GM12892 (cell line): ENCODE measurements at regions not wholly inside any gene's neighbourhood (a gene's known extent, or its start where the extent isn't known, plus 50 kb on each side); places are given as distances from the start of the nearest gene placed in this dataset.

Experiments used
- DNase-seq: peaks from one replicate; pipeline ENCODE4 v3.0.0; 2011; ENCODE audit not compliant: insufficient read length
- FAIRE-seq: peaks from 2 replicates; lab custom pipeline; 2011; peaks lifted over from hg19 to GRCh38; lab: Jason Lieb, UNC
- POLR2A ChIP-seq: IDR thresholded peaks from 2 replicates; pipeline ENCODE4 v1.6.1; 2011; ENCODE audit warnings: low read depth, low read length, control low read depth
- POLR2AphosphoS5 ChIP-seq: IDR thresholded peaks from 2 replicates; pipeline ENCODE4 v1.6.1; 2011; ENCODE audit warnings: low read depth, low read length, control low read depth
- TAF1 ChIP-seq: IDR thresholded peaks from 2 replicates; pipeline ENCODE4 v1.6.1; 2011; ENCODE audit warnings: low read depth, mild to moderate bottlenecking, control low read depth, low read length, borderline replicate concordance

DNA sequence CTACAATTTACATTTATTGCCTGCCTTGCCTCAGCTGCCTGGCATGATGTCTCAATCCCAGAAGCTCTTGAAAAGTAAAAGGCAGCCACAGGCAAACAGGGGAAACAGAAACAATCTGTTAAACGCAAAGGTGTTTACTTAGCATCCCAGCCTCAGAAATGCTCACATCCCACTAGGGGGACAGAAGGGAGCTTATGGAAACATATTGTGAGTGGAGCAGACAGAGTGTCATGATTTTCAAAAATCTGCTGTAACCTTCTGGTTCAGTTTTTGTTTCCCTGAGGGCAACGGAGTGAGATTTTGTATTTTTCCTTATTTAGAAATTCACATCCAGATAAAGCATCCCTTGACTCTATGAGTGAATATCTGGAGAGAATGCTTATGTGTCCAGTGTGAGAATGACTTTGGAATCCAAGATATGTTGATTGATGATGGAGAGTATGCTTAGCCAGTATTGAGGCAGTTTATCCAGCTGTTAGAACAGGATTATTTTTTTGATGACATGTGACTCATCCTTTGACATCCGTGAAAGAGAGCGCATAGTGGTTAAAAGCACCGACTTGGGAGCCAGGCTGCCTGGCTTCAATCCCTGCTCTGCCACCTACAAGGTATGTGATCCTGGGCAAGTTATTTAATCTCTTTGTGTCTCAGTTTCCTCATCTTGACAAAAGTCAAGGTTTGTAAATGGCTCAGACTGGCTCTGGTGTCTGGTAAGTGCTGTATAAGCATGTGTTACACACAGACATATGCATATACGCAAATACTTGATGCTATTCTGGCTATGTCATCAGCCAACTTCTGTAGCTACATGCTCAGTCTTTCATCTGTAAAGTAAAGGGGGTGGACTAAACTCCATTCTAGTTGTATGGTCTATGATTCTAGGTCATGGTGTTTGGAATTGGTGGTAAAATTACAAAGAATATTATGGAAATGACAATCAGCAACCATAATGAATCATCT lies 381.2 kb downstream of the RAPGEF2 start:
- DNase-seq (no peak), FAIRE-seq (no peak)
- TF ChIP-seq TAF1: no peak

DNA sequence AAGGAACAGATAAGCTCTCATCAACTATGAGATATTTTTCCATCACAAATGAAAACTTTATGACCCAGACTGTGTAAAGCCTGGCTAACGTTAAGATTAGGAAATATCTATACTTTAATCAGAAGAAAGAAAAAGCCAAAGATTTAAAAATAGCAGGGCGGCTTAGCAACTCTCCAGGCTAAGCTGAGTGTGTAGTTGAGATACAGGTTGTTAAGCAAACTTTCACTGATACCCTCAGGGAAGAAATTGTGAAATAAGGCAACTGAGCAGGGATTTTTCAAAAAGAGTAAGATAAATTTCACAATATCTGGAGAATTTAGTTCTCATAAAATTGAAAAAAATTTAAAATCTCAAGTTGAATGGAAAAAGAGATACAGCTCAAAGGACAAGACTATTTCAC lies 382.0 kb downstream of the RAPGEF2 start:
- DNase-seq: no peak
- no peak for FAIRE-seq
- TF ChIP-seq TAF1: no peak
- TF ChIP-seq POLR2AphosphoS5: no peak
- no peak for TF ChIP-seq POLR2A

DNA sequence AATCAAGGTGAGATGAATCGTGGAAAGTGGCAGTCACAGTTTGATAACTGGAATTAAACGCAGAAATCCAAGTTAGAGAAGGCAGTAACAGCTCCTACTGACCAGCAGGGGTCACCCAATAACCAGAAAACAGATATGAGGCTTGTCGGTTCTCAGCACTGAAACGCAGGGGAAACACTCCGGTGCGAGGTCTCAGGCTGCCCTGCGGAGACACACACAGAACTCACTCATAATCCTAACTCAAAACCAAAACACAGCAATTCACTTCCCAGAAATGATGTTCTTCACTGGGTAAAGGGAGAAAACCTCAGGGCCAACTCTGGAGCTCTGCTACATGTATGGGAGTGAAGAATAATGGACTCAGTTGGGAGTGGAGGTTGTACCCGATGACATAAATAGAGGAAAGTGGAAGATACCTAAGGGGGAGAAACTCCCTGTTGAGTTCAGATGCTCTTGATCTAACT lies 384.4 kb downstream of the RAPGEF2 start:
- DNase-seq (peak; percentile 7), FAIRE-seq (peak; percentile 87)
- no peak for TF ChIP-seq POLR2A
- no peak for TF ChIP-seq POLR2AphosphoS5
- no peak for TF ChIP-seq TAF1

DNA sequence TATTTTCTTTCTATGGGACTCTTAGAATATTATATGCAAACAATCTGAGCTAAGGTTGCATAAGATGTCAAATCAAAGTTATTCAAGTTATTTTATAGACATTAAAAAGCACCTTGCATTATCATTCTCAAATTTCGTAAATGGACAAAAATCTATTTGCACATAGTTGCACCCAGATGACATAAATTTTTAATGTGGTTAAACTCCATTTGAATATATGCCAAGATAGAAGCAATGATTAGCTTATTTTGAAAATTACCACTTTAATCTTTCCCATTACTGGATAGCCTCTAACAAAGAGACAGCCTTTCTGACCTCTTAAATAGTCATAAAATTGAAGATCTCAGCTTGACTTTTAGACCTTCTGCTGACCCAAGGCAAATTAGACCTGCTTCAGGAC lies 386.8 kb downstream of the RAPGEF2 start:
- TF ChIP-seq POLR2AphosphoS5 (no peak), POLR2A (no peak), TAF1 (no peak)
- no peak for DNase-seq
- FAIRE-seq: no peak

DNA sequence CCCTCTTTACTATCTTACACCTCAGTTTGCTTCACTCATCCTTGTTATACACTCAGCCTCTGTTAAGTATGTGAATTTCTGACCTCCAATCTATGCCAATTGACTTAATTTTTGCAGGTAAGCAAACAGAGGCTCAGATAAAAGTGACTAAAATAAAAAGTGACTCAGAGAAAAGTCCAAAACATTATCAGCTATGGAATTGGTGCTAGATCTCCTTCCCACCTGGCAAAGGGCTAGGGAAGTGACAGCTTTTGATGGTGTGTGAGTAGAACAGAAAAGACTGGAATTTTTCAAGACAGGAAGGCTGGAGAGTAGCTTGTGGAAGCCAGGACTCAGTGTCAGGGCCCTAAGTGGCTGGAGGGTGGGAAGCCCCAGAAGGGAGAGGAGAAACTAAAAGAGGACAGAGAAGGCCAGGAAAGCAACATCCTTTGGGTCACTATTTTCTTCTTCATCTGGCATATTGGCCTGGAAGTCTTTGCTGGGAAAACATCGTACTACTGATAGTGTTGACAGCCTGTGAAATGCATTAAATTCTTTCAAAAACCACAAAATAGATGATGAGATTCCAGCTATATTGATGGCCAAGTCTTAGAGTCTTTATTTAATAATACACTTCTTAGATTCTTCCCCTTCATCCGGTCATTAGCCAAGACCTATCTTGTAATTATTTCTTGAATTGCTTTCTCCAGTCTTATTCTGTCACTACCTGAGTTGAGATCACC lies 392.8 kb downstream of the RAPGEF2 start:
- DNase-seq (no peak), FAIRE-seq (no peak)
- no peak for TF ChIP-seq TAF1
- no peak for TF ChIP-seq POLR2A
- no peak for TF ChIP-seq POLR2AphosphoS5

GRCh38 chr4:159496248-159496647 lies 393.4 kb downstream of the RAPGEF2 start:
- no peak for DNase-seq
- no peak for TF ChIP-seq POLR2A
- no peak for TF ChIP-seq POLR2AphosphoS5
- no peak for TF ChIP-seq TAF1
- no peak for FAIRE-seq

DNA sequence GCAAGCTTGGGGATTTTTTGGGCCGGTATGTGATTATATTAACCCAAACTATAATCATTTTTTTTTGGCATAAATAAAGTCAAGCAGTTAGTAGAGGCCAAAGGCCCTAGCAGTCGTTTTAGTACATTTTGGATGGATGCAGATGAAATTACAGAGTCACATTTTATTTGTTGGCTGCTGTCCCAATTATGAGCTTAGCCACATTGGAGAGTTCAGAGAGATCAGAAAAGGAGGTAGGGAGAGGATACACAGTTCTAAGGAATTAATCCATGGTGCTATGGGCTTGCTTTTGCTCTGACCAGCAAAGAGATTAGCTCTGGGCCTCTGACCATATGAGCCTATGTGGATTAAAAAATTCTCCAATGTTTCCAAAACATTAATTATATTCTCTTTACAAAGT lies 395.1 kb downstream of the RAPGEF2 start:
- DNase-seq: no peak
- FAIRE-seq: no peak
- TF ChIP-seq POLR2A (no peak), POLR2AphosphoS5 (no peak), TAF1 (no peak)

DNA sequence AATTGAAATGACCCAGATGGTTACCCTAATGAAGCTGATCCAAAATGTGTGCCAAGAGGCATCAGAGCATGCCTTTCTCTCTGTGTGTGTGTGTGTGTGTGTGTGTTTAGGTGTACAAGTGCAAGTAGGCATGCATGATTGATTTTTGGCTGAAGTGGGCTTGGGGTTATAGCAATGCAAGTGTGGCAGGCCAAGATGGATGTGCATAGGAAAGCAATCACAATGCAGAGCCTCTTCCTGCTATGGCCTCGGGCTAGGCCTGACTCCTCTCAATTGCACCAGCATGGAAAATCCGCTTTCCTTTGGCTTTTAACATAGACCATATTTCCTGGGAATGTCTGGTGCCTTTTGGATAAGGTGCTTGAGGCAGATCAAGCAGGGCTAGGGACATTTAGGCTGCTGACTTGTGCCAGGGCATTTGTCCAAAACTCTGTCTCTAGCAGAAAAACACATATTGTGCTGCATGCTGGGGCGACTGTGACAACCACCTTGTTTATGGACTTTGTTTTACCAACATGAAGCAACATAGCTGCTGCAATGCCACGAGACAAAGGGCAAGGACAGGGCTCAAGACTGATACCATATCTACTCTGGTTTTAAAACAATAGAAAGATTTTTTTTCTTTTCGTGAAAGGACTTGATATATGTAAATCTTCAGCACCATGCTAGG lies 395.7 kb downstream of the RAPGEF2 start:
- FAIRE-seq (no peak), DNase-seq (no peak)
- TF ChIP-seq POLR2A: no peak
- TF ChIP-seq TAF1: no peak
- no peak for TF ChIP-seq POLR2AphosphoS5

DNA sequence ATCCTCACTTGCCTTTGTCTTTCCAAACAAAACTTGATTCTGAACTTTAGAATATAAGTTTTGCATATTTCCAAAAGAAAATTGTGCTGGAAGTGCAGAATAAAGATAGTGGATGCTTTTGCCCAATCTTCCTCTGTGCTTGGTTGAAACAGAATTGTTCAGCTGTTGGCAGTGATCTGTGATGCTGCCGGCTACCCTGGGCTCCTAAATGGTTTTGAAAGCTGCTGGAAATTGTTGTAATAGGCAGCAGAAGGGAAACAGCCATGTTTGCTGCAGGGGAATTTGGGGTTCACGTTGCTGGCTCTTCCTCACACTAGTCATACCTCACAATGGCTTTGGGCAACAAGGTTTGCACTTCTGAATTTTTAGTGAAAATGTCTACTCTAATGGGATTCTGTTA lies 398.0 kb downstream of the RAPGEF2 start:
- DNase-seq (no peak), FAIRE-seq (no peak)
- TF ChIP-seq POLR2A (no peak), POLR2AphosphoS5 (no peak), TAF1 (no peak)

DNA sequence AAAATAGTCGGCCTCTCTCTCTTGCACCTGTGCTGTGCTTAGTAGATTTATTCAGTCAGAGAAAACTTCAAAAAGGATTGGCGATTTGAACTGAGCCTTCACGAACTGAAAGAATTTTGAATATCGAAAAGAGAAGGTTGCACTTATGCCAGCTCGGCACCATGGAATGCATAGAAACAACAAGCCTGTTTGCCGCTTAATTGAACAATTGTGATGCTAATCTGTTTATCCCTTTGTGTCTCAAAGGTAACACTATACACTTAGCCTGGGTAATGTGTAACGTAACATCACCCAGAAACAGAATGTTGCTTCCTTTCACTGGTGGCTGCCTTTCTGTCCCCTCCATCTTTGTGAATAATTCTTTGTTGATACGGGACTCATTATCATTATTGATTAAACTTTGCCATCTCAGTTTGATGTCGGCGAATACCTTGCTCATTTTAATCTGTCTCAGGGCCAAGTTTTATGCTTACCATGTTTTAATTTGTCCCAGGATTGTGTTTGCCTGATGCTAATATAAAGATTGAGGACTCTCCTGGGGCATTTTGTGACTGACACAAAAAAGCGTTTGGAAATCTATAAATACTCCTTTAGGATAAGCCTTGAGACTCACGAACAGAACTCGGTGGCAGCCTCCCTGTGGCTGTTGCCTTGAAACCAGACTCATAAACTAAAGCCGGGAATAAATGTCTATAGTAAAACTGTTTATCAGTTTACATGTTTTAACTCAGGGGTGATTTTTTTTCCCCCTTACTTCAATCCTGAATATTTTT lies 400.5 kb downstream of the RAPGEF2 start:
- no peak for FAIRE-seq
- DNase-seq: no peak
- TF ChIP-seq TAF1: no peak
- TF ChIP-seq POLR2AphosphoS5: no peak
- TF ChIP-seq POLR2A: no peak

GRCh38 chr4:159504684-159505083 lies 401.8 kb downstream of the RAPGEF2 start:
- no peak for FAIRE-seq
- no peak for DNase-seq
- TF ChIP-seq POLR2AphosphoS5: no peak
- no peak for TF ChIP-seq TAF1
- TF ChIP-seq POLR2A: no peak
